ENCODE measurements at regions not wholly inside any gene's neighbourhood (a gene's known extent, or its start where the extent isn't known, plus 50 kb on each side); places are given as distances from the start of the nearest gene placed in this dataset.

- POLR2A ChIA-PET: no interaction called here
- Histone ChIP-seq H3K27me3 (ENCODE audit: control insufficient read depth, insufficient read depth, low read length) (no peaks in the 10 kb centered on the region), H3K36me3 (ENCODE audit: control insufficient read depth, insufficient read depth, low read length) (no peaks in the 10 kb centered on the region), H3K4me3 (ENCODE audit: low read depth, low read length) (no peak overlapping the region)
- CTCF ChIA-PET: interaction anchor here (0.6 to 1.4 kb wide), 2 partner anchors 190 to 1063 kb away, joined by 3 read pairs; no protein-coding TSS in a partner anchor
- no peak for TF ChIP-seq CTCF (IDR thresholded peaks at IDR 0.05; ENCODE audit: insufficient read depth, low read depth, low read length)
- DNase-seq (ENCODE audit: low read depth): no peak
Measured at GRCh38 chr21:38924954-38925353, 119.2 kb downstream of the ETS2 start.

GRCh38 chr21:38923429-38923828 lies 117.7 kb downstream of the ETS2 start:
- CTCF ChIA-PET: no interaction called here
- POLR2A ChIA-PET: no interaction called here
- H3K36me3 ChIP-seq (ENCODE audit: control insufficient read depth, insufficient read depth, low read length): no peaks in the 10 kb centered on the region

GRCh38 chr21:38922474-38923235 lies 116.9 kb downstream of the ETS2 start:
- Histone ChIP-seq H3K27me3 (ENCODE audit: control insufficient read depth, insufficient read depth, low read length) (no peaks in the 10 kb centered on the region), H3K36me3 (ENCODE audit: control insufficient read depth, insufficient read depth, low read length) (no peaks in the 10 kb centered on the region), H3K4me3 (ENCODE audit: low read depth, low read length) (no peak overlapping the region)
- DNase-seq (ENCODE audit: low read depth): no peak
- TF ChIP-seq CTCF (IDR thresholded peaks at IDR 0.05; ENCODE audit: insufficient read depth, low read depth, low read length): no peak
- ChIA-PET POLR2A (no interaction called here), CTCF (interaction anchor here (0.7 kb wide), 1 partner anchor 97 kb away, joined by 3 read pairs; no protein-coding TSS in a partner anchor)

More at GRCh38 chr21:38923429-38923828, 117.7 kb downstream of the ETS2 start:
- Histone ChIP-seq H3K27me3 (ENCODE audit: control insufficient read depth, insufficient read depth, low read length) (no peaks in the 10 kb centered on the region), H3K4me3 (ENCODE audit: low read depth, low read length) (no peak overlapping the region)
- DNase-seq (ENCODE audit: low read depth): no peak
- TF ChIP-seq CTCF (IDR thresholded peaks at IDR 0.05; ENCODE audit: insufficient read depth, low read depth, low read length): no peak

GRCh38 chr21:38921511-38922251 lies 116.0 kb downstream of the ETS2 start:
- TF ChIP-seq CTCF (IDR thresholded peaks at IDR 0.05; ENCODE audit: insufficient read depth, low read depth, low read length): no peak
- ChIA-PET POLR2A (no interaction called here), CTCF (interaction anchor here (1.3 to 1.6 kb wide), 2 partner anchors 111 to 118 kb away, joined by 3 to 4 read pairs; no protein-coding TSS in a partner anchor)
- DNase-seq (ENCODE audit: low read depth): no peak
- Histone ChIP-seq H3K4me3 (ENCODE audit: low read depth, low read length) (no peak overlapping the region), H3K36me3 (ENCODE audit: control insufficient read depth, insufficient read depth, low read length) (no peaks in the 10 kb centered on the region), H3K27me3 (ENCODE audit: control insufficient read depth, insufficient read depth, low read length) (no peaks in the 10 kb centered on the region)
